ENCODE measurements at regions not wholly inside any gene's neighbourhood (a gene's known extent, or its start where the extent isn't known, plus 50 kb on each side); places are given as distances from the start of the nearest gene placed in this dataset.

DNA sequence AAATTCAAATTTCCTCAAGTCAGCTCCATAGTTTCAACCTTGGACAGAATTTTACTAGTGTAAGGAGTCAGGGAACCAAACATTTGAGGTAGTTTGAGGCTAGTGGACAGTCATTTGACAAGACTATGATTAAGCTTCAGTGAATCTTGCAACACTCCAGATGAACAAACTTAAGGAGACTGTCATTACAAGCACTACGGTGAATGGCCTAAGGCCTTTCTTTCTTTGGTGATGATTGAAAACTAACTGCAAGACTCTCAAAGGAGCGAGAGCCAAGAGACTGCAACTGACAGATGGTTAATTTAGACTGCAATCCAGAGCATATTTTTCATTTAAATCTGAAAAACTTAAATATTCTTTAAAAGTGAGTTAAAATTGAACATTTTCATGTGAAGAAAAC is 272.3 kb upstream of the NECTIN3 start:
- no TSS peak for BruUV-seq (replicated peaks)
- CTCF ChIA-PET (ENCODE audit: unreplicated experiment): no interaction called here
- H3K36me3 ChIP-seq (ENCODE audit: insufficient read depth, low read length): no peaks in the 10 kb centered on the region
- DNase-seq (ENCODE audit: low spot score): no peak
- no peak overlapping the region for H3K4me2 ChIP-seq (ENCODE audit: low read length)
- H3K79me2 ChIP-seq (ENCODE audit: insufficient read depth, low read depth, low read length): no peaks in the 10 kb centered on the region
- no peak for TF ChIP-seq EZH2phosphoT487 (IDR thresholded peaks at IDR 0.05; ENCODE audit: borderline replicate concordance, low read depth, low read length)
- TF ChIP-seq, protein P1, sequence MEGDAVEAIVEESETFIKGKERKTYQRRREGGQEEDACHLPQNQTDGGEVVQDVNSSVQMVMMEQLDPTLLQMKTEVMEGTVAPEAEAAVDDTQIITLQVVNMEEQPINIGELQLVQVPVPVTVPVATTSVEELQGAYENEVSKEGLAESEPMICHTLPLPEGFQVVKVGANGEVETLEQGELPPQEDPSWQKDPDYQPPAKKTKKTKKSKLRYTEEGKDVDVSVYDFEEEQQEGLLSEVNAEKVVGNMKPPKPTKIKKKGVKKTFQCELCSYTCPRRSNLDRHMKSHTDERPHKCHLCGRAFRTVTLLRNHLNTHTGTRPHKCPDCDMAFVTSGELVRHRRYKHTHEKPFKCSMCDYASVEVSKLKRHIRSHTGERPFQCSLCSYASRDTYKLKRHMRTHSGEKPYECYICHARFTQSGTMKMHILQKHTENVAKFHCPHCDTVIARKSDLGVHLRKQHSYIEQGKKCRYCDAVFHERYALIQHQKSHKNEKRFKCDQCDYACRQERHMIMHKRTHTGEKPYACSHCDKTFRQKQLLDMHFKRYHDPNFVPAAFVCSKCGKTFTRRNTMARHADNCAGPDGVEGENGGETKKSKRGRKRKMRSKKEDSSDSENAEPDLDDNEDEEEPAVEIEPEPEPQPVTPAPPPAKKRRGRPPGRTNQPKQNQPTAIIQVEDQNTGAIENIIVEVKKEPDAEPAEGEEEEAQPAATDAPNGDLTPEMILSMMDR (conservative IDR thresholded peaks at IDR 0.05; ENCODE audit: low read length): no peak
- no peak overlapping the region for H2AFZ ChIP-seq (ENCODE audit: low read length)
- no peaks in the 10 kb centered on the region for H3K9me3 ChIP-seq (ENCODE audit: low read length)
- no peak overlapping the region for H3K27ac ChIP-seq (ENCODE audit: low read depth, low read length, poor library complexity, severe bottlenecking)
- intact Hi-C loops (cut with micrococcal nuclease; ENCODE audit: unreplicated experiment): no loop called here
- H3K4me3 ChIP-seq (ENCODE audit: low read depth, low read length, poor library complexity, severe bottlenecking): no peak overlapping the region
- H3K9me2 ChIP-seq (ENCODE audit: insufficient read depth, low read length): no peaks in the 10 kb centered on the region
- POLR2A ChIA-PET: no interaction called here
- no peaks in the 10 kb centered on the region for H3K4me1 ChIP-seq (ENCODE audit: insufficient read depth, low read length, poor library complexity, severe bottlenecking)
- no peaks in the 10 kb centered on the region for H4K20me1 ChIP-seq (ENCODE audit: insufficient read depth, low read length)

DNA sequence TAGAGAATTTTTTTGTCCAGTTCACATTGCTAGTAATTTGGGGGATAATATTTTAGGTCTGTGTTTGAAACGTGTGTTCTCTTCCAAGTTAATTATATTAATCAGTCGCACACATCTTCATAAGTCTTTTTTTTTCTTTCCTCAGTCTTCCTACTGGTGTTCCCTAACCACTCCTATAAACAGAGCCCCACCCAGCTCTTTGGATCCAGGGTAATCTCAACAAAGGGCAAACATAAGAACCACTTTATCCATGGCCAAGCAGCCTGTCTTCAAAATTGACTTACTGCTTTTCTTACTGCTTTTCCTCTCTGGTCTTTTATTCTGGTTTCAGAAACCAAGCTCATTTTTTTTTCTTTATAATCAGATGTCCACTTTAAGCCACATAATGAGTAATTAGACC is 266.8 kb upstream of the NECTIN3 start:
- no peaks in the 10 kb centered on the region for H3K9me3 ChIP-seq (ENCODE audit: low read length)
- POLR2A ChIA-PET: interaction anchor here (1.2 kb wide), 1 partner anchor 13 kb away, joined by 5 read pairs; no protein-coding TSS in a partner anchor
- H3K27ac ChIP-seq (ENCODE audit: low read depth, low read length, poor library complexity, severe bottlenecking): no peak overlapping the region
- H3K4me1 ChIP-seq (ENCODE audit: insufficient read depth, low read length, poor library complexity, severe bottlenecking): no peaks in the 10 kb centered on the region
- DNase-seq (ENCODE audit: low spot score): no peak
- no peaks in the 10 kb centered on the region for H3K9me2 ChIP-seq (ENCODE audit: insufficient read depth, low read length)
- intact Hi-C loops (cut with micrococcal nuclease; ENCODE audit: unreplicated experiment): no loop called here
- no peak for TF ChIP-seq EZH2phosphoT487 (IDR thresholded peaks at IDR 0.05; ENCODE audit: borderline replicate concordance, low read depth, low read length)
- TF ChIP-seq, protein P1 (conservative IDR thresholded peaks at IDR 0.05; ENCODE audit: low read length): no peak
- no peak overlapping the region for H3K4me3 ChIP-seq (ENCODE audit: low read depth, low read length, poor library complexity, severe bottlenecking)
- CTCF ChIA-PET (ENCODE audit: unreplicated experiment): no interaction called here
- no TSS peak for BruUV-seq (replicated peaks)
- H4K20me1 ChIP-seq (ENCODE audit: insufficient read depth, low read length): no peaks in the 10 kb centered on the region
- no peaks in the 10 kb centered on the region for H3K79me2 ChIP-seq (ENCODE audit: insufficient read depth, low read depth, low read length)
- H2AFZ ChIP-seq (ENCODE audit: low read length): no peak overlapping the region
- no peak overlapping the region for H3K4me2 ChIP-seq (ENCODE audit: low read length)
- no peaks in the 10 kb centered on the region for H3K36me3 ChIP-seq (ENCODE audit: insufficient read depth, low read length)

DNA sequence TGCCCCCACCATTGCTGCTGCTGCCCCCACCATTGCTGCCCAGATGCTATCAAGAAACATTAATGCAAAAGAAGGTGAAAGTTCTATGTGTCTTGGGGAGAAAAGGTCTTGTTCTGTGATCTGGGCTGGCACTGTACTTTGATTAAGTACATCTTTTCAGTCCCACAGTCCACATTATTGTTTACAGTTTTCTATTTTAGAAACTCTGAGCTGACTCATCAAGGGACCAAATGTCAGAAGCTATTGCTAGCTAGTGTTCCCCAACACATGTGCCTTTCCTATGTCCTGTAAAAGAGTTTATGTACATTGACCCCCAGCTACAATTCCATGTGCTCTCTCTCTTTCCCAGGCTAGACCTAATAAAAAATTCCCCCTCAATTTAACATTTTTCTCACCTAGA is 264.7 kb upstream of the NECTIN3 start:
- Histone ChIP-seq H3K9me3 (ENCODE audit: low read length) (no peaks in the 10 kb centered on the region), H3K36me3 (ENCODE audit: insufficient read depth, low read length) (no peaks in the 10 kb centered on the region), H3K79me2 (ENCODE audit: insufficient read depth, low read depth, low read length) (no peaks in the 10 kb centered on the region), H3K4me1 (ENCODE audit: insufficient read depth, low read length, poor library complexity, severe bottlenecking) (no peaks in the 10 kb centered on the region), H3K4me2 (ENCODE audit: low read length) (no peak overlapping the region), H2AFZ (ENCODE audit: low read length) (no peak overlapping the region), H3K4me3 (ENCODE audit: low read depth, low read length, poor library complexity, severe bottlenecking) (no peak overlapping the region), H3K27ac (ENCODE audit: low read depth, low read length, poor library complexity, severe bottlenecking) (no peak overlapping the region), H4K20me1 (ENCODE audit: insufficient read depth, low read length) (no peaks in the 10 kb centered on the region), H3K9me2 (ENCODE audit: insufficient read depth, low read length) (no peaks in the 10 kb centered on the region)
- ChIA-PET CTCF (ENCODE audit: unreplicated experiment) (interaction anchor here (0.5 kb wide), 1 partner anchor 547 kb away, joined by 3 read pairs; no protein-coding TSS in a partner anchor), POLR2A (no interaction called here)
- TF ChIP-seq, protein P1 (conservative IDR thresholded peaks at IDR 0.05; ENCODE audit: low read length): no peak
- TF ChIP-seq EZH2phosphoT487 (IDR thresholded peaks at IDR 0.05; ENCODE audit: borderline replicate concordance, low read depth, low read length): no peak
- BruUV-seq (replicated peaks): no TSS peak
- no peak for DNase-seq (ENCODE audit: low spot score)
- intact Hi-C loops (cut with micrococcal nuclease; ENCODE audit: unreplicated experiment): no loop called here
